Lung (tissue), 11 donors: ENCODE measurements at regions not wholly inside any gene's neighbourhood (a gene's known extent, or its start where the extent isn't known, plus 50 kb on each side); places are given as distances from the start of the nearest gene placed in this dataset.

Experiments used
- ATAC-seq: fragments of 200-7000 bp; cut with Tn5 transposase; one replicate; pipeline ENCODE4 v1.9.1; 2020; ENCODE audit warnings: moderate number of reproducible peaks; ENCODE audit not compliant: insufficient read depth, low FRiP score
- DNase-seq, 3 donors: peaks; one replicate each; pipeline ENCODE4 v3.0.0-alpha.2; 2013 to 2017
- H3K27ac ChIP-seq, 2 donors: one replicate each; pipeline ENCODE4 v1.5.1; 2013; ENCODE audit warnings: mild to moderate bottlenecking in 2 of 2, moderate library complexity in 2 of 2, control low read depth in 1 of 2, inconsistent platforms in 1 of 2, low read depth in 1 of 2, low read length in 1 of 2
- H3K27me3 ChIP-seq, 3 donors: one replicate each; pipeline ENCODE4 v1.5.1; 2013; ENCODE audit warnings: low read length in 2 of 3; ENCODE audit not compliant: control insufficient read depth in 3 of 3, insufficient read depth in 3 of 3
- H3K36me3 ChIP-seq, 4 donors: one replicate each; pipeline ENCODE4 v1.5.1; 2013; ENCODE audit warnings: low read length in 4 of 4, mild to moderate bottlenecking in 1 of 4, moderate library complexity in 1 of 4; ENCODE audit not compliant: control insufficient read depth in 4 of 4, insufficient read depth in 4 of 4
- H3K4me1 ChIP-seq, 5 donors: one replicate each; pipeline ENCODE4 v1.5.1; 2013; ENCODE audit warnings: low read length in 5 of 5, mild to moderate bottlenecking in 2 of 5, moderate library complexity in 1 of 5; ENCODE audit not compliant: control insufficient read depth in 5 of 5, insufficient read depth in 5 of 5
- H3K4me3 ChIP-seq: one replicate; pipeline ENCODE4 v1.5.1; 2013; ENCODE audit warnings: mild to moderate bottlenecking, control low read depth, moderate library complexity
- H3K9ac ChIP-seq, 2 donors: one replicate each; pipeline ENCODE4 v1.5.1; 2013; ENCODE audit warnings: low read length in 2 of 2, control low read depth in 1 of 2; ENCODE audit not compliant: insufficient read depth in 1 of 2
- H3K9me3 ChIP-seq, 4 donors: one replicate each; pipeline ENCODE4 v1.5.1; 2013; ENCODE audit warnings: low read length in 3 of 4, mild to moderate bottlenecking in 1 of 4, moderate library complexity in 1 of 4; ENCODE audit not compliant: control insufficient read depth in 4 of 4, insufficient read depth in 3 of 4
- CTCF ChIP-seq: IDR thresholded peaks from 2 replicates; pipeline ENCODE4 v1.5.1; 2012; ENCODE audit warnings: mild to moderate bottlenecking; ENCODE audit errors: control extremely low read depth, extremely low read depth
- WGBS, 2 donors: extraction: QIAGEN DNeasy Blood & Tissue Kit; methylation state at CpG; one replicate each; pipeline ENCODE4 v1.1.7; 2013; 5-methylcytosine and 5-hydroxymethylcytosine counted together
- donor health status: control.
- donor health status: control.
- donor health status: Bipolar disorder and iron deficiency.
- donor health status: healthy.
- donor health status: DM: yes; HTN: yes; CAD: no.

GRCh38 chr13:99809926-99810325, 161.6 kb downstream of the ZIC5 start:
- DNase-seq, result no peak
- Histone ChIP-seq H3K4me1 (peaks cover 0 to 3% (median 0%) of the 10 kb centered on the region in 5 donors), H3K36me3 (no peaks in the 10 kb centered on the region), H3K27me3 (no peaks in the 10 kb centered on the region), H3K9ac (no peak overlapping the region), H3K4me3 (no peak overlapping the region), H3K9me3 (peaks cover 0 to 1% (median 0%) of the 10 kb centered on the region in 4 donors), H3K27ac (no peak overlapping the region)
- no peak for ATAC-seq
- TF ChIP-seq CTCF, result no peak
- WGBS, 2 donors, result 86 to 87% methylated on average over 4 of the region's 4 CpGs

GRCh38 chr13:99809496-99809895, 162.1 kb downstream of the ZIC5 start:
- Histone ChIP-seq H3K4me1 (peaks cover 0 to 3% (median 0%) of the 10 kb centered on the region in 5 donors), H3K4me3 (no peak overlapping the region), H3K9me3 (peaks cover 0 to 1% (median 0%) of the 10 kb centered on the region in 4 donors), H3K27me3 (no peaks in the 10 kb centered on the region), H3K27ac (no peak overlapping the region), H3K36me3 (no peaks in the 10 kb centered on the region), H3K9ac (no peak overlapping the region)
- DNase-seq (no peak), ATAC-seq (no peak)
- no peak for TF ChIP-seq CTCF
- 84 to 87% methylated on average over 8 of the region's 8 CpGs for WGBS, 2 donors

GRCh38 chr13:99808786-99809185, 162.8 kb downstream of the ZIC5 start:
- H3K36me3 ChIP-seq, result no peaks in the 10 kb centered on the region
- no peak overlapping the region for H3K4me3 ChIP-seq
- DNase-seq, result no peak
- TF ChIP-seq CTCF, result no peak
- H3K27me3 ChIP-seq, result no peaks in the 10 kb centered on the region
- no peak overlapping the region for H3K9ac ChIP-seq
- H3K4me1 ChIP-seq, result peaks cover 0 to 3% (median 0%) of the 10 kb centered on the region in 5 donors
- H3K9me3 ChIP-seq, result peaks cover 0 to 2% (median 0%) of the 10 kb centered on the region in 4 donors
- no peak overlapping the region for H3K27ac ChIP-seq
- 0 to 32% methylated on average over 1 of the region's 1 CpG for WGBS, 2 donors
- no peak for ATAC-seq

GRCh38 chr13:99806671-99807070, 164.9 kb downstream of the ZIC5 start:
- no peak for TF ChIP-seq CTCF

More at GRCh38 chr13:99806671-99807070, 164.9 kb downstream of the ZIC5 start:
- Histone ChIP-seq H3K27me3 (no peaks in the 10 kb centered on the region), H3K4me3 (no peak overlapping the region), H3K9ac (no peak overlapping the region), H3K4me1 (peaks cover 0 to 3% (median 0%) of the 10 kb centered on the region in 5 donors), H3K36me3 (no peaks in the 10 kb centered on the region), H3K27ac (no peak overlapping the region), H3K9me3 (peaks cover 0 to 4% (median 0%) of the 10 kb centered on the region in 4 donors)
- 89 to 92% methylated on average over 4 of the region's 4 CpGs for WGBS, 2 donors
- ATAC-seq, result no peak
- DNase-seq, result no peak
